Calu3 (cell line): ENCODE measurements at regions not wholly inside any gene's neighbourhood (a gene's known extent, or its start where the extent isn't known, plus 50 kb on each side); places are given as distances from the start of the nearest gene placed in this dataset.

ENCODE experiments used
- BruUV-seq: library from RNA; stranded (reverse); fragments of 400-500 nt; replicated peaks from 2 replicates; lab custom pipeline; 2021; lab: Mats Ljungman, UMichigan
- CTCF ChIA-PET: fragments of 300-600 bp; sonication (Branson Sonifier 250); formaldehyde crosslinking; loops from one replicate; lab custom pipeline; 2022; ENCODE audit warnings: antibody characterized with exemption; lab: Charles Lee
- DNase-seq: peaks from one replicate; pipeline ENCODE4 v3.0.0; 2022
- H3K27ac Mint-ChIP-seq: one replicate; pipeline ENCODE4 v1.8.0; 2022; ENCODE audit warnings: mixed read lengths; ENCODE audit not compliant: unreplicated experiment
- H3K27me3 Mint-ChIP-seq: one replicate; pipeline ENCODE4 v1.8.0; 2022; ENCODE audit warnings: mixed read lengths; ENCODE audit not compliant: unreplicated experiment
- H3K36me3 Mint-ChIP-seq: one replicate; pipeline ENCODE4 v1.8.0; 2022; ENCODE audit warnings: mild to moderate bottlenecking, moderate library complexity, mixed read lengths; ENCODE audit not compliant: insufficient read depth, unreplicated experiment
- H3K4me1 Mint-ChIP-seq: one replicate; pipeline ENCODE4 v1.8.0; 2022; ENCODE audit warnings: mild to moderate bottlenecking, low read depth, mixed read lengths; ENCODE audit not compliant: unreplicated experiment
- H3K4me3 Mint-ChIP-seq: one replicate; pipeline ENCODE4 v1.8.0; 2022; ENCODE audit warnings: mild to moderate bottlenecking, low read depth, moderate library complexity, mixed read lengths; ENCODE audit not compliant: unreplicated experiment
- H3K9me3 Mint-ChIP-seq: one replicate; pipeline ENCODE4 v1.8.0; 2022; ENCODE audit warnings: low read depth, mixed read lengths; ENCODE audit not compliant: unreplicated experiment
- intact Hi-C: fragments of 100-400 bp; cut with micrococcal nuclease; formaldehyde crosslinking; loops from one replicate; pipeline ENCODE4 v1.10.0; 2022; ENCODE audit not compliant: unreplicated experiment
- TF ChIP-seq, protein P1 (sequence below): fragments of 200-600 bp; IDR thresholded peaks from one replicate; pipeline ENCODE4 v1.8.0; 2022; ENCODE audit warnings: antibody characterized with exemption; ENCODE audit not compliant: unreplicated experiment

DNA sequence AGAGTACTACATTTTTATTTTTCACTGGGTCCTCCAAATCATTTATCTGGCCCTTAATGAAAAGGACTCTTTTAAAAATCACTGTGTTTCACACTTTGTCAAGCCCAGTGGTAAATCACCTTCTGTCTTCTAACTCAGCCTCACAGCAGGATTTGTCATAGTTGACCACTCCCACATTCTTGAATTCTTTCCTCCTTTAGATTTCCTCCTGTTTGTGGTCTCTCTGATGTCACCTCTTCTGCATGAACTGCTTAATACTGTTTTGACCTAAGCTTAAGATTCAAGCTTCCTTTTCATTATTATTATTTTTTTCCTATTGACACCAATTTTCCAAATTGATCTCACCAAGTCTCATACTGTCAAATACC lies 899.8 kb upstream of the MIR17HG start:
- Mint-ChIP-seq H3K4me3 (no peak overlapping the region), H3K9me3 (peaks cover 2% of the 10 kb centered on the region), H3K27ac (peak overlapping the region; percentile 84), H3K27me3 (no peaks in the 10 kb centered on the region), H3K36me3 (no peaks in the 10 kb centered on the region), H3K4me1 (peaks cover 12% of the 10 kb centered on the region)
- intact Hi-C loops: loop anchor here (2.0 kb wide), 1 partner anchor 419 kb away; no protein-coding TSS in a partner anchor
- CTCF ChIA-PET: no interaction called here
- BruUV-seq: no TSS peak
- no peak for DNase-seq
- TF ChIP-seq, protein P1, sequence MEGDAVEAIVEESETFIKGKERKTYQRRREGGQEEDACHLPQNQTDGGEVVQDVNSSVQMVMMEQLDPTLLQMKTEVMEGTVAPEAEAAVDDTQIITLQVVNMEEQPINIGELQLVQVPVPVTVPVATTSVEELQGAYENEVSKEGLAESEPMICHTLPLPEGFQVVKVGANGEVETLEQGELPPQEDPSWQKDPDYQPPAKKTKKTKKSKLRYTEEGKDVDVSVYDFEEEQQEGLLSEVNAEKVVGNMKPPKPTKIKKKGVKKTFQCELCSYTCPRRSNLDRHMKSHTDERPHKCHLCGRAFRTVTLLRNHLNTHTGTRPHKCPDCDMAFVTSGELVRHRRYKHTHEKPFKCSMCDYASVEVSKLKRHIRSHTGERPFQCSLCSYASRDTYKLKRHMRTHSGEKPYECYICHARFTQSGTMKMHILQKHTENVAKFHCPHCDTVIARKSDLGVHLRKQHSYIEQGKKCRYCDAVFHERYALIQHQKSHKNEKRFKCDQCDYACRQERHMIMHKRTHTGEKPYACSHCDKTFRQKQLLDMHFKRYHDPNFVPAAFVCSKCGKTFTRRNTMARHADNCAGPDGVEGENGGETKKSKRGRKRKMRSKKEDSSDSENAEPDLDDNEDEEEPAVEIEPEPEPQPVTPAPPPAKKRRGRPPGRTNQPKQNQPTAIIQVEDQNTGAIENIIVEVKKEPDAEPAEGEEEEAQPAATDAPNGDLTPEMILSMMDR: no peak

DNA sequence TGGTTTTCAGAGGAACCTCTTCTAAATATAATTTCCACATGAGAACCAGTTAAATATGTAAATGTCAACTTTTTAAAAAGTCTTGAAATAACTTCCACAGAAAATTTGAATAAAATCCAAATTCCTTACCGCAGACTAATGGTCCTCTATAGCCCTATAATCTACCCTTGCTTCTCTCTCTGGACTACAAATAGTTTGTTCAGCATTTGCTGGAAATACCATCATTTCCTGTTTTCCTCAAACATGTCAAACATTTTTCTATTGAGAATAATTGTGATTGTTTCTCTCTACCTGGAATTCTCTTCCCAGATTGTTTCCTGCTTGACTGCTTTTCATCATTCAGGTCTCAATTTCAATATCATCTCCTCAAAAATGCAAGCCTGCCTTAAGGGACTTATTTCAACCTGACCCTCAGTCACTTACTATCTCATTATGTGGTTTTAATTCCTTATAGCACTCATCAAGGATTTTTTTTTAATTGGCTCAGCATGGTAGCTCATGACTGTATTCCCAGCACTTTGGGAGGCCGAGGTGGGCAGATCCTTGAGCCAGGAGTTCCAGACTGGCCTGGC lies 898.9 kb upstream of the MIR17HG start:
- CTCF ChIA-PET: no interaction called here
- H3K4me1 Mint-ChIP-seq: peaks cover 12% of the 10 kb centered on the region
- peaks cover 2% of the 10 kb centered on the region for H3K9me3 Mint-ChIP-seq
- no TSS peak for BruUV-seq
- no peak overlapping the region for H3K4me3 Mint-ChIP-seq
- H3K27me3 Mint-ChIP-seq: no peaks in the 10 kb centered on the region
- DNase-seq: no peak
- TF ChIP-seq, protein P1: no peak
- no peaks in the 10 kb centered on the region for H3K36me3 Mint-ChIP-seq
- intact Hi-C loops: loop anchor here (2.0 kb wide), 1 partner anchor 418 kb away; no protein-coding TSS in a partner anchor
- peak overlapping the region; percentile 84 for H3K27ac Mint-ChIP-seq

DNA sequence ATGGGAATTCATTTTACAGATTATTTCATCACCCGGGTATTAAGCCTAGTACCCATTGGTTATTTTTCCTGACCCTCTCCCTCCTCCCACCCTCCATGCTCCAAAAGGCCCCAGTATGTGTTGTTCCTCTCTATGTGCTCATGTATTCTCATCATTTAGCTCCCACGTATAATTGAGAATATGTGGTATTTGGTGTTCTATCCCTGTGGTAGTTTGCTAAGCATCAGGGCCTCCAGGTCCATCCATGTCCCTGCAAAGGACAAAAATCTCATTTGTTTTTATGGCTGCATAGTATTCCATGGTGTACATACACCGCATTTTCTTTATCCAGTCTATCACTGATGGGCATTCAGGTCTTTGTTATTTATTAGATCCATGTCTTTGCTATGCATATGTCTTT lies 894.1 kb upstream of the MIR17HG start:
- Mint-ChIP-seq H3K4me1 (peaks cover 5% of the 10 kb centered on the region), H3K27ac (no peak overlapping the region), H3K9me3 (no peaks in the 10 kb centered on the region), H3K36me3 (no peaks in the 10 kb centered on the region), H3K27me3 (no peaks in the 10 kb centered on the region), H3K4me3 (no peak overlapping the region)
- intact Hi-C loops: no loop called here
- BruUV-seq: no TSS peak
- CTCF ChIA-PET: no interaction called here
- DNase-seq: no peak
- TF ChIP-seq, protein P1: no peak

DNA sequence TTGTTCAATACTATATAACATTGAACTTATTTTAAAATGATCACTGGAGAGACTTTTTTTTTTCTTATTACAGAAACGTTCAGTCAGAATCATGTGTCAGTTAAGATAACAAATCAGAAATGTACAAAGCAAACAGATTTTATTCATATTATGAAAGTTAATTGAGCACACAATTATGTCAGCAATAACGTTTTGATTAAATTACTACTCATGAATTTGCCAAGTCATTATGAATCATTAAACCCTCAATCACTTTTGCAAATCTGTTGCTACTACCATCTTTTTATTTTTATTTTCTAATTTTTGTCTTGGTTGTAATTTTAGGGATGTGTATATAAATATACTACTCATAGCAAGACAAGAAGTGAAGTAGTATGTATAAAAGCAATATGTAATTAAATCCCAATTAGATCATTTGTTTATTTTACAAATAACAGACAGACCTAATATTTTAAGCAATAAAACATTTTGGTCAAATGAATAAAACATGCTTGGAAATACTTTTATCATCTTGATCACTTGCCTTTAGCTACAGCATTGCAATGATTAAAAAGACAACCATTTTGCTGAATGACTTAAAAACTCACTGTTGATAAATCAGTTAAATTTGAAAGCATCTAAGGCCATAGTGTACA lies 893.4 kb upstream of the MIR17HG start:
- H3K27me3 Mint-ChIP-seq: no peaks in the 10 kb centered on the region
- no TSS peak for BruUV-seq

More for the DNA sequence above, 893.4 kb upstream of the MIR17HG start:
- DNase-seq: no peak
- no peak overlapping the region for H3K4me3 Mint-ChIP-seq
- TF ChIP-seq, protein P1: no peak
- H3K27ac Mint-ChIP-seq: no peak overlapping the region
- no peaks in the 10 kb centered on the region for H3K36me3 Mint-ChIP-seq
- H3K4me1 Mint-ChIP-seq: no peaks in the 10 kb centered on the region
- intact Hi-C loops: no loop called here
- H3K9me3 Mint-ChIP-seq: no peaks in the 10 kb centered on the region
- CTCF ChIA-PET: no interaction called here
